Suprapubic skin (tissue), 4 donors: ENCODE measurements at regions not wholly inside any gene's neighbourhood (a gene's known extent, or its start where the extent isn't known, plus 50 kb on each side); places are given as distances from the start of the nearest gene placed in this dataset.

Source experiments
- DNase-seq, 2 donors: peaks; one replicate each; pipeline ENCODE4 v3.0.0-alpha.2; 2019; ENCODE audit warnings: low spot score in 2 of 2
- H3K27ac ChIP-seq: fragments of 200-600 bp; sonication (generic); one replicate; pipeline ENCODE4 v1.5.1; 2019
- H3K27me3 ChIP-seq: fragments of 200-600 bp; sonication (generic); one replicate; pipeline ENCODE4 v1.5.1; 2019
- H3K36me3 ChIP-seq: fragments of 200-600 bp; sonication (generic); one replicate; pipeline ENCODE4 v1.5.1; 2019
- H3K4me1 ChIP-seq: fragments of 200-600 bp; sonication (generic); one replicate; pipeline ENCODE4 v1.5.1; 2019
- H3K4me3 ChIP-seq: fragments of 200-600 bp; sonication (generic); one replicate; pipeline ENCODE4 v1.5.1; 2019; ENCODE audit warnings: mild to moderate bottlenecking
- H3K9me3 ChIP-seq: fragments of 200-600 bp; sonication (generic); one replicate; pipeline ENCODE4 v1.5.1; 2019
- EP300 ChIP-seq: sonication (generic); formaldehyde crosslinking; IDR thresholded peaks from one replicate; pipeline ENCODE4 v1.6.1; 2017; ENCODE audit warnings: antibody characterized with exemption
- POLR2A ChIP-seq, 2 donors: fragments of 450-650 bp; IDR thresholded peaks; one replicate each; pipeline ENCODE4 v1.6.1; 2017; ENCODE audit warnings: antibody characterized with exemption in 2 of 2, mild to moderate bottlenecking in 2 of 2, moderate library complexity in 2 of 2
- POLR2AphosphoS5 ChIP-seq, 3 donors: sonication (generic); formaldehyde crosslinking; IDR thresholded peaks; one replicate each; pipeline ENCODE4 v1.6.1; 2017; ENCODE audit warnings: antibody characterized with exemption in 3 of 3
- WGBS: methylation state at CpG from one replicate; pipeline ENCODE4 v1.1.5; 2018; 5-methylcytosine and 5-hydroxymethylcytosine counted together
- TF ChIP-seq, protein P1 (sequence below), 2 donors: fragments of 200-600 bp in 1 of 2; fragments of 450-650 bp in 1 of 2; sonication (generic) in 1 of 2; IDR thresholded peaks; one replicate each; pipeline ENCODE4 v1.5.1; 2016 to 2019; ENCODE audit warnings: antibody characterized with exemption in 2 of 2, mild to moderate bottlenecking in 1 of 2, moderate library complexity in 1 of 2

GRCh38 chr18:54734059-54734458 lies 94.2 kb upstream of the RAB27B start:
- 32% methylated on average over 3 of the region's 3 CpGs for WGBS
- H3K27me3 ChIP-seq: no peaks in the 10 kb centered on the region
- H3K36me3 ChIP-seq: no peaks in the 10 kb centered on the region
- H3K9me3 ChIP-seq: no peaks in the 10 kb centered on the region
- H3K4me3 ChIP-seq: no peak overlapping the region
- TF ChIP-seq POLR2A (IDR thresholded peaks at IDR 0.05): no peak
- TF ChIP-seq, protein P1, sequence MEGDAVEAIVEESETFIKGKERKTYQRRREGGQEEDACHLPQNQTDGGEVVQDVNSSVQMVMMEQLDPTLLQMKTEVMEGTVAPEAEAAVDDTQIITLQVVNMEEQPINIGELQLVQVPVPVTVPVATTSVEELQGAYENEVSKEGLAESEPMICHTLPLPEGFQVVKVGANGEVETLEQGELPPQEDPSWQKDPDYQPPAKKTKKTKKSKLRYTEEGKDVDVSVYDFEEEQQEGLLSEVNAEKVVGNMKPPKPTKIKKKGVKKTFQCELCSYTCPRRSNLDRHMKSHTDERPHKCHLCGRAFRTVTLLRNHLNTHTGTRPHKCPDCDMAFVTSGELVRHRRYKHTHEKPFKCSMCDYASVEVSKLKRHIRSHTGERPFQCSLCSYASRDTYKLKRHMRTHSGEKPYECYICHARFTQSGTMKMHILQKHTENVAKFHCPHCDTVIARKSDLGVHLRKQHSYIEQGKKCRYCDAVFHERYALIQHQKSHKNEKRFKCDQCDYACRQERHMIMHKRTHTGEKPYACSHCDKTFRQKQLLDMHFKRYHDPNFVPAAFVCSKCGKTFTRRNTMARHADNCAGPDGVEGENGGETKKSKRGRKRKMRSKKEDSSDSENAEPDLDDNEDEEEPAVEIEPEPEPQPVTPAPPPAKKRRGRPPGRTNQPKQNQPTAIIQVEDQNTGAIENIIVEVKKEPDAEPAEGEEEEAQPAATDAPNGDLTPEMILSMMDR (IDR thresholded peaks at IDR 0.05): no peak
- no peaks in the 10 kb centered on the region for H3K4me1 ChIP-seq
- H3K27ac ChIP-seq: no peak overlapping the region
- DNase-seq: no peak

- Histone ChIP-seq H3K36me3 (no peaks in the 10 kb centered on the region), H3K27me3 (no peaks in the 10 kb centered on the region), H3K4me3 (no peak overlapping the region), H3K27ac (no peak overlapping the region), H3K9me3 (no peaks in the 10 kb centered on the region), H3K4me1 (no peaks in the 10 kb centered on the region)
- TF ChIP-seq POLR2A (IDR thresholded peaks at IDR 0.05) (no peak), EP300 (no peak), POLR2AphosphoS5 (IDR thresholded peaks at IDR 0.05) (no peak)
- TF ChIP-seq, protein P1 (IDR thresholded peaks at IDR 0.05): no peak
- DNase-seq: no peak
- 94% methylated on average over 1 of the region's 1 CpG for WGBS
Measured at GRCh38 chr18:54736981-54737380, 91.3 kb upstream of the RAB27B start.

GRCh38 chr18:54737986-54738385 lies 90.3 kb upstream of the RAB27B start:
- WGBS: 55% methylated on average over 3 of the region's 3 CpGs

GRCh38 chr18:54739476-54739875 lies 88.8 kb upstream of the RAB27B start:
- WGBS: 93% methylated on average over 2 of the region's 2 CpGs
- Histone ChIP-seq H3K4me3 (no peak overlapping the region), H3K27ac (no peak overlapping the region), H3K36me3 (no peaks in the 10 kb centered on the region), H3K4me1 (peaks cover 7% of the 10 kb centered on the region), H3K27me3 (no peaks in the 10 kb centered on the region), H3K9me3 (no peaks in the 10 kb centered on the region)
- TF ChIP-seq EP300 (no peak), POLR2AphosphoS5 (IDR thresholded peaks at IDR 0.05) (no peak), POLR2A (IDR thresholded peaks at IDR 0.05) (no peak)
- TF ChIP-seq, protein P1 (IDR thresholded peaks at IDR 0.05): no peak
- no peak for DNase-seq

More at GRCh38 chr18:54737986-54738385, 90.3 kb upstream of the RAB27B start:
- Histone ChIP-seq H3K4me1 (peaks cover 5% of the 10 kb centered on the region), H3K9me3 (no peaks in the 10 kb centered on the region), H3K4me3 (no peak overlapping the region), H3K27me3 (no peaks in the 10 kb centered on the region), H3K27ac (no peak overlapping the region), H3K36me3 (no peaks in the 10 kb centered on the region)
- TF ChIP-seq POLR2A (IDR thresholded peaks at IDR 0.05) (no peak), POLR2AphosphoS5 (IDR thresholded peaks at IDR 0.05) (no peak), EP300 (no peak)
- TF ChIP-seq, protein P1 (IDR thresholded peaks at IDR 0.05): no peak
- DNase-seq: no peak

- WGBS: 57% methylated on average over 3 of the region's 3 CpGs
- Histone ChIP-seq H3K36me3 (no peaks in the 10 kb centered on the region), H3K27me3 (no peaks in the 10 kb centered on the region), H3K4me1 (peaks cover 7% of the 10 kb centered on the region), H3K9me3 (no peaks in the 10 kb centered on the region), H3K27ac (no peak overlapping the region), H3K4me3 (no peak overlapping the region)
- no peak for TF ChIP-seq EP300
- TF ChIP-seq POLR2A (IDR thresholded peaks at IDR 0.05): no peak
- TF ChIP-seq, protein P1 (IDR thresholded peaks at IDR 0.05): no peak
- no peak for TF ChIP-seq POLR2AphosphoS5 (IDR thresholded peaks at IDR 0.05)
- no peak for DNase-seq
Measured at GRCh38 chr18:54740136-54740846, 88.0 kb upstream of the RAB27B start.
